IPS-11a (cell line): ENCODE measurements at regions not wholly inside any gene's neighbourhood (a gene's known extent, or its start where the extent isn't known, plus 50 kb on each side); places are given as distances from the start of the nearest gene placed in this dataset.
"Not testable (repeated sequence)": the region's sequence is repeated elsewhere in the genome, so short reads cannot be mapped to it uniquely, and the experiment has no call there.

Experiments used
- H3K4me3 ChIP-seq: one replicate; pipeline ENCODE4 v1.5.1; 2013; ENCODE audit warnings: low read depth, low read length, control low read depth

DNA sequence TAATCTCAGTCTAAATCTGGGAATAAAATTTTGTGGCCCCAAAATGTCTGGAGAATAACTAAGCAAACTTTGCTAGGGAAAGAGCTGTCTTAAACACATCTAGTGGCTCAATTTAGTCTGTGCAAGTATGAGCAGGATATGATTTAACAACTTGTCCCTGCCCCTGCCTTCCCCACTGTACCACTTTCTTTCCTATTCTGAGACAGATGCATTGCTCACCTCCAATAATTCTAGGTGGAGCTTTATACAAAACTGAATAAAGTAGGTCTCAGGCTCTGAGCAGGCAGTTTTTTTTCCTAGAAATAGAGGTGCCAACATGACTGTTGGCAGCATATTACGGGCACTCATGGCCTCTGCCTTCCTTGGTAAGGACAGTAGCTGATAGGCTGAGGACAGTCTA lies 412.1 kb downstream of the DAD1 start:
- H3K4me3 ChIP-seq = no peak overlapping the region

DNA sequence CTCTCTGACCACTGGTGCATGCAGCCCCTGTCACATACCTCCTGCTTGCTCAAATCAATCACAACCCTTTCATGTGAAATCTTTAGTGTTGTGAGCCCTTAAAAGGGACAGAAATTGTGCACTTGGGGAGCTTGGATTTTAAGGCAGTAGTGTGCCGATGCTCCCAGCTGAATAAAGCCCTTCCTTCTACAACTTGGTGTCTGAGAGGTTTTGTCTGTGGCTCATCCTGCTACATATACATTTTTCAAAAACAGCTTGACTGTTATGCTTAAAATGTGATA lies 413.8 kb downstream of the DAD1 start:
- not testable (repeated sequence) for H3K4me3 ChIP-seq

GRCh38 chr14:22174412-22175277 lies 414.4 kb downstream of the DAD1 start:
- H3K4me3 ChIP-seq = no peak overlapping the region

- H3K4me3 ChIP-seq = no peak overlapping the region
Observed at GRCh38 chr14:22168092-22168955, 420.7 kb downstream of the DAD1 start.

DNA sequence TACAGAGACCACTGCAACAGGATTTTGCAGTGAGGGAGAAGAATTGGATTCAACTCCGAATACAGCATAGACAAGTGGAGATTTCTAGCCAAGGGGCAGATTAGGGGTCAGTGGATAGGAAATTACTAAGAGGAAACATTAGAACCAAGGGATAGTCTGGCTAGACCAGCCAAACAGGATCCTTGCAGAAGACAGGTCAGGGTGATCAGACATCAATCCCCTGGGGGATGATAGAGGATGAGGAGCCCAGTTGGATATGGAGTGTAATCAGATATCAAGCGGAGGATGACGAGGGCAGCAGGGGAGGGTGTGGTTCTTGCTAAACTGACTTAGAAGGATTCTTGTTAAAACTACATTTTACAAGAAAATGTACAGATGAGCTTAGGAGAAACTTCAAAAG lies 424.4 kb downstream of the DAD1 start:
- no peak overlapping the region for H3K4me3 ChIP-seq

GRCh38 chr14:22163051-22163450 lies 426.0 kb downstream of the DAD1 start:
- H3K4me3 ChIP-seq = no peak overlapping the region

- H3K4me3 ChIP-seq = no peak overlapping the region
Observed at GRCh38 chr14:22159957-22160356, 429.1 kb downstream of the DAD1 start.

DNA sequence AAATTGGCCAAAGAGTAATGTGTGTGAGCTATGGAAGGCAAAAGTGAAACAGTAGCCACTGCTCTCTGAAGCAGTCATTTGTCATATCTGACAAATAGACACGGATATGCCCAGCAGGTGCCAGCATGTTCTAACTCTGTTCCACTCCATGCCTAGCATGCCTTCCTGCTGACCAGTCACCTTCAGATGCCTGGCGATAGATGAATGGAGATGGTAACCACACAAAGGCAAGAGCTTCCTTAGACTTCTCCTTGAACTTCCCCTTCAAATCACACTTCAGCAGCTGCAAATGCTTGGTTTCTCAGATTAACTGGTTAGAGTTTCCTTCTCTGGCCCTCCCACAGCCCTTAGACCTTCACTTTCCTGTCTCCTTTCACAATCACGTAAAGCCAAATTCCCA lies 429.9 kb downstream of the DAD1 start:
- H3K4me3 ChIP-seq = no peak overlapping the region

- no peak overlapping the region for H3K4me3 ChIP-seq
Observed at GRCh38 chr14:22158560-22158959, 430.5 kb downstream of the DAD1 start.

GRCh38 chr14:22155571-22155970 lies 433.5 kb downstream of the DAD1 start:
- no peak overlapping the region for H3K4me3 ChIP-seq

GRCh38 chr14:22152903-22153302 lies 436.1 kb downstream of the DAD1 start:
- no peak overlapping the region for H3K4me3 ChIP-seq

DNA sequence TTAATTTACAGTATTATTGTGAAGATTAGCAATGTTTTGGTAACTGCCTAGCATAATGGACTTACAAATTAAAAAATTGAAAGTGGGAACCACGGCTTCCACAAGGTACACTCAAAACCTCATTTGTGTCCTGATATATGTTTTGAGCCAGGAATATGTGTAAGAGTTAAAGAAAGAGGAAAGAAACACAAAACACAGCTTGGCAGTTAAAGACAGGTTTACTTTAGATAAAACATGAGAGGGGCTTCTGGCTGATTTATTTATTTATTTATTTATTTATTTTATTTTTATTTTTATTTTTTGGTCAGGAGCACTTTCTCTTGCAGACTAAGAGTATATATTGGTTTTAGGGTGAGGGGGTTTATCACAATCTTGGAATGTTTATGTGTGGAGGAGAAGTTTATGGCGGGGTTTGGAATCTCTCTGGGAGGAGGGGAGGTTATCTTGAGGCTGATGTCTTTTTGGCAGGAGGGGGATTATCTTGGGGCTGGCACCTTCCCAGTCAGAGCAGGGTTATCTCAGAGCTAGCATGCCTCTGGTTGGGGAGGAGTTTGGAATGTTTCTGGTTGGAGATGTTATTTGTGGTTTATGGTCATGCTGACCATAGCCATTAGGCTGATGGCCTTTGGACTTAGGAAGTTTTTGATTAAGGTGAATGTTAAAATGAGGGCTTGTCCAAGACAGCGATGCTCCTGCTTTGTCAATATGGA lies 436.7 kb downstream of the DAD1 start:
- no peak overlapping the region for H3K4me3 ChIP-seq

DNA sequence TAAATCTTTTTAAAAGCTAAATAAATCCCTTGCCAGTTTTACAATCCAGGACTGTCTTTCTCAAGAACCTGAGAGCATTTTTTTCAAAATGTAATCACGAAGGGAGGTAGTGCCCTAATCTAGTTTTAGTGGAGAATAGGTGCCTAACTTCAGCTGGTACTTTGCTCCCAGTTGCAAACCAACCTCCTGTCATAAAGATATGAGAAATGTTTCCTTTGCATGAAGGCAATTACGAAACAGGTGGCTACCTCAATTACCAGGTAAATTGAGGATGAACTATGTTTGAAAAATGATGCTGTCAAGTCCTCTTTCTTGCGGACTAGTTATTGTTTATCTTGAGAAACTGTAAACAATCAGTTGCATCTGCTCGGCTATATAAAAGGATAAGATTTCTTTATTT lies 437.9 kb downstream of the DAD1 start:
- H3K4me3 ChIP-seq = no peak overlapping the region

- H3K4me3 ChIP-seq = no peak overlapping the region
Observed at GRCh38 chr14:22149058-22149457, 440.0 kb downstream of the DAD1 start.

- no peak overlapping the region for H3K4me3 ChIP-seq
Observed at GRCh38 chr14:22147716-22148115, 441.3 kb downstream of the DAD1 start.

DNA sequence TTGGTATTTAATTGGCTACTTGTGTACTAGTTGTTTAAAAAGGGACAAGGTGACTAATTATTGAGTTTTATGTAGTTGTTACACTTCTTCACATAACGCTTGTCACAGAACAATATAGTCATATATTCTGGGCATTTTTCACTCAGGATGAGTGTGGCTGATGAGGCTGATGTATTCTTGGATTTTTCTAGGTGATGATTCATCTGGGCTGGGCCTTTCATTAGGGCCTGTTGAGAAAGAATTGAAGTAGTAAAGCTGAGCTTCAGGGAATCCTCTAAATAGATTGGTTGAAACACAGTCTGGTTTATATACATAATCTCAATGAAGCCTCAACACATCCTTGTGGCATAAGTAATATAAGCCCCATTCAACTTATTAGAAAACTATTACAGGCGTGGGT lies 445.7 kb downstream of the DAD1 start:
- H3K4me3 ChIP-seq = no peak overlapping the region

- no peak overlapping the region for H3K4me3 ChIP-seq
Observed at GRCh38 chr14:22140633-22141032, 448.4 kb downstream of the DAD1 start.

- H3K4me3 ChIP-seq = no peak overlapping the region
Observed at GRCh38 chr14:22131749-22132476, 457.1 kb downstream of the DAD1 start.

DNA sequence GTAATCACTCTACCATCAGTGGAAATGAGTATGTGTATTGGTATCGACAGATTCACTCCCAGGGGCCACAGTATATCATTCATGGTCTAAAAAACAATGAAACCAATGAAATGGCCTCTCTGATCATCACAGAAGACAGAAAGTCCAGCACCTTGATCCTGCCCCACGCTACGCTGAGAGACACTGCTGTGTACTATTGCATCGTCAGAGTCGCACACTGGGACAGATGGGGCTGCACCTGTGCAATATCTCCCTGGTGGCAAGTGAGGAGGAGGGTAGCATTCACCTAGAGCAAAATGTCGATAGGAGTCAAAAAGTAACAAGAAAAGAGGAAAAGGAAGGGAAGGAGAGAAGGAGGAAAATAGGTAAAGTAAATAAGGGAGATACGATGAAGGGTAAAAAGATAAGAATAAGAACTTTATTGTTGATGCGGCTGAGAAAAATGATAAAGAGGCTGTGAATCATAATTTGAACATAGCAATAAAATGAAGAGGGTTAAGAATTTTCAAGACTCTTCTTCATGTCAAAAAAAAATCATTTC lies 450.5 kb upstream of the OR4E1 start:
- no peak overlapping the region for H3K4me3 ChIP-seq

DNA sequence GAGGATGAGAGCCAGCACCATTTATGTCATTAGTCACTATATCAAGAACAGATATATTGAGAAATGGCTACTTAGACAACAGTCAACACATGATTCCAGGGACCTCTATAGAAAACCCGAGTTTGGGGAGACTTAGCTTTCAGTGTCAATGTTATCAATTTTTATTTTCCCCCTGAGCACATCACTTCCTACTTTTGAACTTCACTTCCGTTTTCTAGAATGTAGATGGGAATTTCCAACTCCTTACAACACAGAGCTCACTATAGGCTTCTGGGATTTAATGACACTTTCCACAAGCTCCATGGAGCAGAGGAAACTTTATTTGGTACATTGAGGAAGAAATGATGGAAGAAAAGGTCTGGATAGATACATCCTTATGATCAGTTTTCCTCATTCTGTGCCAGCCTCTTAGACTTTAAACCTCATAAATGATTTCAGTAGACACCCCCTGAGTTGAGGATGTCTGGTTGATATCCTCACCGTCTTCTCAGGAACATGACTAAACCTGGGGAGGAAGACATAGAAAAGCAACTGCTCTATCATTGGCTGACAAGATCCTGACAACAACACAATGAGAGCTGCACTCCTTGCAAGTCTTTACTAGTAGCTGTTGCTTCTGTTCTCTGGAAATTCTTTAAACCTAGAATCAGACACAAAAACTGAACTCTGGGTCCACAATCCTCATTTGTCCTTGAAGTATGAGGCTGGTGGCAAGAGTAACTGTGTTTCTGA lies 449.4 kb upstream of the OR4E1 start:
- H3K4me3 ChIP-seq = no peak overlapping the region
